Ovary (tissue), 3 donors: ENCODE measurements at regions not wholly inside any gene's neighbourhood (a gene's known extent, or its start where the extent isn't known, plus 50 kb on each side); places are given as distances from the start of the nearest gene placed in this dataset.

Experiments
- CTCF ChIP-seq, 3 donors: fragments of 450-650 bp in 2 of 3; fragments of 200-600 bp in 1 of 3; IDR thresholded peaks; one replicate each; pipeline versions ENCODE4 v1.5.1 to v1.8.0; 2016 to 2022; ENCODE audit warnings: antibody characterized with exemption in 3 of 3, mild to moderate bottlenecking in 1 of 3
- EP300 ChIP-seq: sonication (generic); formaldehyde crosslinking; IDR thresholded peaks from one replicate; pipeline ENCODE4 v1.6.1; 2017; ENCODE audit warnings: antibody characterized with exemption
- donor health status: DM: no; HTN: no; CAD: no.

- TF ChIP-seq CTCF (IDR thresholded peaks at IDR 0.05) (no peak), EP300 (no peak)
These were observed 1957.4 kb upstream of the TENM3 start for GRCh38 chr4:180285796-180286195.
